SH-SY5Y (cell line): ENCODE measurements at regions not wholly inside any gene's neighbourhood (a gene's known extent, or its start where the extent isn't known, plus 50 kb on each side); places are given as distances from the start of the nearest gene placed in this dataset.

Experiments used
- GATA2 ChIP-seq: IDR thresholded peaks from 2 replicates; pipeline ENCODE4 v1.6.1; 2011; ENCODE audit warnings: mild to moderate bottlenecking, low read depth, low read length
- GATA3 ChIP-seq: IDR thresholded peaks from 2 replicates; pipeline ENCODE4 v1.6.1; 2011; ENCODE audit warnings: low read depth, mild to moderate bottlenecking, low read length, moderate library complexity

GRCh38 chr4:4642496-4643000 lies 100.7 kb upstream of the STX18 start:
- TF ChIP-seq GATA2 (no peak), GATA3 (no peak)
